RWPE2 (cell line): ENCODE measurements at regions not wholly inside any gene's neighbourhood (a gene's known extent, or its start where the extent isn't known, plus 50 kb on each side); places are given as distances from the start of the nearest gene placed in this dataset.
"Not testable (repeated sequence)": the region's sequence is repeated elsewhere in the genome, so short reads cannot be mapped to it uniquely, and the experiment has no call there.

ENCODE experiments used
- ATAC-seq: fragments of 200-7000 bp; cut with Tn5 transposase; 3 replicates; pipeline ENCODE4 v1.9.1; 2021; ENCODE audit warnings: low read depth
- DNase-seq: peaks from one replicate; pipeline ENCODE4 v3.0.0-alpha.2; 2020; ENCODE audit warnings: low spot score
- H3K27ac ChIP-seq: fragments of 450-650 bp; 2 replicates; pipeline ENCODE4 v1.5.1; 2017; ENCODE audit warnings: mild to moderate bottlenecking; ENCODE audit not compliant: poor library complexity, severe bottlenecking
- H3K27me3 ChIP-seq: fragments of 250-450 bp; sonication (Bioruptor Pico); 2 replicates; pipeline ENCODE4 v1.5.1; 2021; ENCODE audit warnings: mild to moderate bottlenecking, moderate library complexity; ENCODE audit not compliant: insufficient read depth, poor library complexity, severe bottlenecking
- H3K36me3 ChIP-seq: fragments of 250-450 bp; sonication (Bioruptor Pico); 2 replicates; pipeline ENCODE4 v1.5.1; 2020; ENCODE audit warnings: low read depth, mild to moderate bottlenecking, moderate library complexity
- H3K4me1 ChIP-seq: fragments of 250-450 bp; sonication (Bioruptor Pico); 2 replicates; pipeline ENCODE4 v1.5.1; 2021; ENCODE audit warnings: mild to moderate bottlenecking, moderate library complexity; ENCODE audit not compliant: insufficient read depth, poor library complexity, severe bottlenecking
- H3K4me3 ChIP-seq: fragments of 250-450 bp; sonication (Bioruptor Pico); 2 replicates; pipeline ENCODE4 v1.5.1; 2021; ENCODE audit warnings: mild to moderate bottlenecking, moderate library complexity; ENCODE audit not compliant: severe bottlenecking
- H3K9me3 ChIP-seq: fragments of 250-450 bp; sonication (Bioruptor Pico); 2 replicates; pipeline ENCODE4 v1.5.1; 2021; ENCODE audit warnings: mild to moderate bottlenecking, moderate library complexity; ENCODE audit not compliant: severe bottlenecking
- TF ChIP-seq, protein P1 (sequence below): fragments of 450-650 bp; IDR thresholded peaks from one replicate; pipeline ENCODE4 v1.5.1; 2017; ENCODE audit warnings: mild to moderate bottlenecking, moderate library complexity; ENCODE audit not compliant: poor library complexity, severe bottlenecking

DNA sequence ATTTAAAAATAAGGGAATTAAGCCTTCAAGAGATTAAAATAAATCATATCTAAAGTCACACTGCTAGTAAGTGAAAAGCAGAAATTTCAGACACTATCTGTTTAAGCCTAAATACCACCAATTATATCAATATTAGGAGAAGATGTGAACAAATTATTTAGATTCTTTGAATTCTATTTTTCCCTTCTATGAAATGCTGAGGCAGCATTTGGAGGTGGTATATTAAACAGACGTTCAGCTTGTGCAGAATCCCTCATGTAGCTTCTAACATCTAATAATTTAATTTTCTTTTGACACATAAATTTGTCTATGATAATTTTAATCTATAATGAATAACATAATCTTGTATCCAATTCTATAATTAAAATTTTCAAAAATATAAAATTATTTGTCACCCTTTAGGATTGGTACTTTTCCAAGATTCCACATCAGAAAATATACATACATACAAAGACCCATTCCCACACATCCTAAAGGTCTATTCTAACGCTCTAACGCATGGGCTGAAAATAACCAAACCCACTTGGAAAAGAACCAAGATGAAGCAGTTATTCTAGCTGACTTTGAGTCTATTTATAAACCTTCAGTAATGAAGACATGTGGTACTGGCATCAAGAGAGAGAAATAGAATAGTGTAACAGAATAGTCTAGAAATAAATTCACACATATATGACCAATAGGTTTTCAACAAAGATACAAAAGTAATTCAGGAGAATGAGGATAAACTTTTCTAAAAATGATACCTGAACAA is 751.8 kb downstream of the GALC start:
- Histone ChIP-seq H3K36me3 (no peaks in the 10 kb centered on the region), H3K9me3 (no peaks in the 10 kb centered on the region), H3K27ac (no peak overlapping the region), H3K4me3 (no peak overlapping the region), H3K4me1 (no peaks in the 10 kb centered on the region), H3K27me3 (no peaks in the 10 kb centered on the region)
- no peak for DNase-seq
- TF ChIP-seq, protein P1, sequence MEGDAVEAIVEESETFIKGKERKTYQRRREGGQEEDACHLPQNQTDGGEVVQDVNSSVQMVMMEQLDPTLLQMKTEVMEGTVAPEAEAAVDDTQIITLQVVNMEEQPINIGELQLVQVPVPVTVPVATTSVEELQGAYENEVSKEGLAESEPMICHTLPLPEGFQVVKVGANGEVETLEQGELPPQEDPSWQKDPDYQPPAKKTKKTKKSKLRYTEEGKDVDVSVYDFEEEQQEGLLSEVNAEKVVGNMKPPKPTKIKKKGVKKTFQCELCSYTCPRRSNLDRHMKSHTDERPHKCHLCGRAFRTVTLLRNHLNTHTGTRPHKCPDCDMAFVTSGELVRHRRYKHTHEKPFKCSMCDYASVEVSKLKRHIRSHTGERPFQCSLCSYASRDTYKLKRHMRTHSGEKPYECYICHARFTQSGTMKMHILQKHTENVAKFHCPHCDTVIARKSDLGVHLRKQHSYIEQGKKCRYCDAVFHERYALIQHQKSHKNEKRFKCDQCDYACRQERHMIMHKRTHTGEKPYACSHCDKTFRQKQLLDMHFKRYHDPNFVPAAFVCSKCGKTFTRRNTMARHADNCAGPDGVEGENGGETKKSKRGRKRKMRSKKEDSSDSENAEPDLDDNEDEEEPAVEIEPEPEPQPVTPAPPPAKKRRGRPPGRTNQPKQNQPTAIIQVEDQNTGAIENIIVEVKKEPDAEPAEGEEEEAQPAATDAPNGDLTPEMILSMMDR, result no peak
- no peak for ATAC-seq

DNA sequence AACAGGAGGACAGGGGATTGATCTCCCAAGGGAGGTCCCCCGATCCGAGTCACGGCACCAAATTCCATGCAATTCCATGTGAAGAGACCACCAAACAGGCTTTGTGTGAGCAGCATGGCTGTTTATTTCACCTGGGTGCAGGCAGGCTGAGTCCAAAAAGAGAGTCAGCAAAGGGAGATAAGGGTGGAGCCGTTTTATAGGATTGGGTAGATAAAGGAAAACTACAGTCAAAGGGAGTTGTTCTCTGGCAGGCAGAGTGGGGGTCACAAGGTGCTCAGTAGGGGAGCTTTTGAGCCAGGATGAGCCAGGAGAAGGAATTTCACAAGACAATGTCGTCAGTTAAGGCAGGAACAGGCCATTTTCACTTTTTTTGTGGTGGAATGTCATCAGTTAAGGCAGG is 752.7 kb downstream of the GALC start:
- H3K4me3 ChIP-seq, H3K27me3 ChIP-seq, ATAC-seq, H3K9me3 ChIP-seq, DNase-seq, H3K27ac ChIP-seq, H3K4me1 ChIP-seq, H3K36me3 ChIP-seq: not testable (repeated sequence)

DNA sequence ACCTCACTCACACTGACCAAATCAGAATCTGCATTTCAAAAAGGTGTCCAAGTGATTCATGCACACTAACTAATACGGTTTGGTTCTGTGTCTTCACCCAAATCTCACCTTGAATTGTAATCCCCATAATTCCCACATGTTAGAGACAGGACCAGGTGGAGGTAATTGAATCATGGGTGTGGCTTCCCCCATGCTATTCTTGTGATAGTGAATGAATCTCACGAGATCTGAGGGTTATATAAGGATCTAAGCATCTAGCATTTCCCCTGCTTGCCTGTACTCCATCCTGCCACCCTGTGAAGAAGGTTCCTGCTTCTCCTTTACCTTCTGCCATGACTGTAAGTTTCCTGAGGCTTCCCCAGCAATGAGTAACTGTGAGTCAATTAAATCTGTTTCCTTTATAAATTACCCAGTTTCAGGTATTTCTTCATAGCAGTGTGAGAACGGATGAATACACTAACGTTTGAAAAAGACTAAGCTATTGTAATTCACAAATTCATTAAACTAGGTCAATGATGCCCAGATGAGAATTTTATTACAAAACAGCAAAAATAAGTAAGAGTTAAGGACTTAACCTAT is 759.1 kb downstream of the GALC start:
- no peaks in the 10 kb centered on the region for H3K27me3 ChIP-seq
- DNase-seq (no peak), ATAC-seq (peak; percentile 58; the same call in 2 of the 3 replicates)
- H3K9me3 ChIP-seq, result no peaks in the 10 kb centered on the region
- H3K4me1 ChIP-seq, result peaks cover 19% of the 10 kb centered on the region
- TF ChIP-seq, protein P1, result no peak
- H3K27ac ChIP-seq, result no peak overlapping the region
- no peaks in the 10 kb centered on the region for H3K36me3 ChIP-seq
- no peak overlapping the region for H3K4me3 ChIP-seq

DNA sequence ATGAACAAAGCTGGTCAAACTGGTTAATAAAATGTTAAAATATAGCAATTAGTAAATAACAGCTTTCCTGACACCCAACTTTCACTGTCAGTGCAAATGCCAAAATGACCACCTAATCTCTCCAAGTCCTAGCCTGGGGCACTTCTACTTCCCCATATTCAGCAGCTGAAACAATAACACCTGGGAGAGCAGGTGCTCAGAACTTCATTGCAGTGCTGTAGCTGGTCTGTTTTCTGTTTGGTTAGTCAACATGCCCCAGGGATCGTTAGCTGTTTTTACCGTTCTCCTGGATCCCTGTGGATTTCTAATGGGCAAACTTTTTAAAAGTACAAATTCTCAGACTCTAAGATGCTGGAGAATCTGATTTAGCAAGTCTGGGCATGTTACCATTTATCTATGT is 759.7 kb downstream of the GALC start:
- H3K4me1 ChIP-seq, result peaks cover 19% of the 10 kb centered on the region
- H3K9me3 ChIP-seq, result no peaks in the 10 kb centered on the region
- ATAC-seq, result peak; percentile 44; the same call in 1 of the 3 replicates
- H3K27me3 ChIP-seq, result no peaks in the 10 kb centered on the region
- no peak overlapping the region for H3K27ac ChIP-seq
- H3K36me3 ChIP-seq, result no peaks in the 10 kb centered on the region
- no peak overlapping the region for H3K4me3 ChIP-seq
- no peak for DNase-seq
- TF ChIP-seq, protein P1, result no peak

DNA sequence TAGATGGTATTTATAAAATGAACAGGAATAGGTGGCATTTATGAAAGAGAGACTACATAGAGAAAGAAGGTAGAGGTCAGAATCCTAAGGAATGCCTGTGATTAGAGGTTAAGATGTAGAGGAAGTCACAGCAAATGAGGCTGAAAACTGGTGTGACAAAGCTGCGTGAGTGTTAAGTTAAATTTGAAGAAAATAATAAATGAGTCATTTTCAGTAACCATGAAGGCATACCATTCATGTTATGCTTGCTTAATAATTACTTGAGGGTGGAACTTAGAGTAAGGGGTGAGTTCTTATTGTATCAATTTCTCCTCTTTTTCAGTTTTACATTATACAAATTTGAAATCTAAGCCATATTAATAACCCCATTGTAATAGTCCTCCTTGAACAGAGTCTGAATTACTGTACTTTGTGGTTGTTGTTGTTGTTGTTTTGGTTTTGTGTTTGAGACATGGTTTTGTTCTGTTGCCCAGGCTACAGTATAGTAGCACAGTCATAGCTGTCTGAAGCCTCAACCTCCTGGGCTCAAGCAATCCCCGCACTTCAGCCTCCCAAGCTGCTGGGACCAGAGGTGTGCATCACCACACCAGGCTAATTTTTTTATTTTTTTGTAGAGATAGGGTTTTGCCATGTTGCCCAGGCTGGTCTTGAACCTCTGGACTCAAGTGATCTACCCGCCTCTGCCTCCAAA is 761.5 kb downstream of the GALC start:
- ATAC-seq, result peak; percentile 72; the same call in 2 of the 3 replicates
- no peak overlapping the region for H3K27ac ChIP-seq
- no peak overlapping the region for H3K4me3 ChIP-seq
- no peaks in the 10 kb centered on the region for H3K9me3 ChIP-seq
- DNase-seq, result no peak
- peaks cover 19% of the 10 kb centered on the region for H3K4me1 ChIP-seq
- TF ChIP-seq, protein P1, result no peak
- no peaks in the 10 kb centered on the region for H3K27me3 ChIP-seq
- no peaks in the 10 kb centered on the region for H3K36me3 ChIP-seq
